ENCODE measurements at regions not wholly inside any gene's neighbourhood (a gene's known extent, or its start where the extent isn't known, plus 50 kb on each side); places are given as distances from the start of the nearest gene placed in this dataset.

- no peaks in the 10 kb centered on the region for H3K4me1 ChIP-seq (ENCODE audit: low read length)
- no peaks in the 10 kb centered on the region for H3K79me2 ChIP-seq (ENCODE audit: low read length)
- no peak overlapping the region for H3K4me3 ChIP-seq (ENCODE audit: low read length)
- H3K9me3 ChIP-seq (ENCODE audit: insufficient read depth, low read length), result no peaks in the 10 kb centered on the region
- no peak overlapping the region for H3K27ac ChIP-seq (ENCODE audit: low read length)
- H3K4me2 ChIP-seq (ENCODE audit: low read length), result no peak overlapping the region
- H3K9ac ChIP-seq (ENCODE audit: low read length), result no peak overlapping the region
- no peak for TF ChIP-seq EZH2phosphoT487 (IDR thresholded peaks at IDR 0.05; ENCODE audit: low read depth)
- no peak for TF ChIP-seq CTCF (IDR thresholded peaks at IDR 0.05; ENCODE audit: low read depth, low read length)
- no peak overlapping the region for H2AFZ ChIP-seq (ENCODE audit: low read depth, low read length)
- no peaks in the 10 kb centered on the region for H4K20me1 ChIP-seq (ENCODE audit: insufficient read depth, low read length)
- H3K27me3 ChIP-seq (ENCODE audit: low read depth, low read length), result no peaks in the 10 kb centered on the region
- no peaks in the 10 kb centered on the region for H3K36me3 ChIP-seq (replicated peaks; ENCODE audit: low read depth, low read length)
Measured at GRCh38 chr1:10888791-10889649, 92.6 kb upstream of the CASZ1 start.

GRCh38 chr1:10889650-10890353 lies 93.4 kb upstream of the CASZ1 start:
- no peak overlapping the region for H2AFZ ChIP-seq (ENCODE audit: low read depth, low read length)

GRCh38 chr1:10890491-10891071 lies 94.1 kb upstream of the CASZ1 start:
- no peaks in the 10 kb centered on the region for H3K79me2 ChIP-seq (ENCODE audit: low read length)
- H3K27me3 ChIP-seq (ENCODE audit: low read depth, low read length), result no peaks in the 10 kb centered on the region
- no peak overlapping the region for H3K27ac ChIP-seq (ENCODE audit: low read length)
- TF ChIP-seq CTCF (IDR thresholded peaks at IDR 0.05; ENCODE audit: low read depth, low read length) (no peak), EZH2phosphoT487 (IDR thresholded peaks at IDR 0.05; ENCODE audit: low read depth) (no peak)
- H3K9me3 ChIP-seq (ENCODE audit: insufficient read depth, low read length), result no peaks in the 10 kb centered on the region
- H3K4me3 ChIP-seq (ENCODE audit: low read length), result no peak overlapping the region
- H3K36me3 ChIP-seq (replicated peaks; ENCODE audit: low read depth, low read length), result no peaks in the 10 kb centered on the region
- no peak overlapping the region for H3K9ac ChIP-seq (ENCODE audit: low read length)
- no peaks in the 10 kb centered on the region for H4K20me1 ChIP-seq (ENCODE audit: insufficient read depth, low read length)
- H3K4me2 ChIP-seq (ENCODE audit: low read length), result no peak overlapping the region
- H3K4me1 ChIP-seq (ENCODE audit: low read length), result no peaks in the 10 kb centered on the region
- no peak overlapping the region for H2AFZ ChIP-seq (ENCODE audit: low read depth, low read length)

More at GRCh38 chr1:10889650-10890353, 93.4 kb upstream of the CASZ1 start:
- Histone ChIP-seq H3K4me3 (ENCODE audit: low read length) (no peak overlapping the region), H3K9ac (ENCODE audit: low read length) (no peak overlapping the region), H3K36me3 (replicated peaks; ENCODE audit: low read depth, low read length) (no peaks in the 10 kb centered on the region), H3K9me3 (ENCODE audit: insufficient read depth, low read length) (no peaks in the 10 kb centered on the region), H3K27ac (ENCODE audit: low read length) (no peak overlapping the region), H3K4me1 (ENCODE audit: low read length) (no peaks in the 10 kb centered on the region), H3K27me3 (ENCODE audit: low read depth, low read length) (no peaks in the 10 kb centered on the region), H3K4me2 (ENCODE audit: low read length) (no peak overlapping the region), H3K79me2 (ENCODE audit: low read length) (no peaks in the 10 kb centered on the region), H4K20me1 (ENCODE audit: insufficient read depth, low read length) (no peaks in the 10 kb centered on the region)
- no peak for TF ChIP-seq CTCF (IDR thresholded peaks at IDR 0.05; ENCODE audit: low read depth, low read length)
- TF ChIP-seq EZH2phosphoT487 (IDR thresholded peaks at IDR 0.05; ENCODE audit: low read depth), result no peak

- no peak overlapping the region for H3K4me2 ChIP-seq (ENCODE audit: low read length)
- TF ChIP-seq CTCF (IDR thresholded peaks at IDR 0.05; ENCODE audit: low read depth, low read length) (no peak), EZH2phosphoT487 (IDR thresholded peaks at IDR 0.05; ENCODE audit: low read depth) (no peak)
- H3K4me3 ChIP-seq (ENCODE audit: low read length), result no peak overlapping the region
- H3K27me3 ChIP-seq (ENCODE audit: low read depth, low read length), result no peaks in the 10 kb centered on the region
- no peaks in the 10 kb centered on the region for H3K36me3 ChIP-seq (replicated peaks; ENCODE audit: low read depth, low read length)
- no peak overlapping the region for H3K27ac ChIP-seq (ENCODE audit: low read length)
- H4K20me1 ChIP-seq (ENCODE audit: insufficient read depth, low read length), result no peaks in the 10 kb centered on the region
- no peaks in the 10 kb centered on the region for H3K9me3 ChIP-seq (ENCODE audit: insufficient read depth, low read length)
- no peak overlapping the region for H2AFZ ChIP-seq (ENCODE audit: low read depth, low read length)
- H3K9ac ChIP-seq (ENCODE audit: low read length), result no peak overlapping the region
- no peaks in the 10 kb centered on the region for H3K79me2 ChIP-seq (ENCODE audit: low read length)
- H3K4me1 ChIP-seq (ENCODE audit: low read length), result no peaks in the 10 kb centered on the region
Measured at GRCh38 chr1:10891091-10891490, 94.6 kb upstream of the CASZ1 start.
